GM19351 (cell line): ENCODE measurements at regions not wholly inside any gene's neighbourhood (a gene's known extent, or its start where the extent isn't known, plus 50 kb on each side); places are given as distances from the start of the nearest gene placed in this dataset.
A peak's percentile ranks its signal among the peaks of the same experiment; 100 is the strongest.
"Not testable (repeated sequence)": the region's sequence is repeated elsewhere in the genome, so short reads cannot be mapped to it uniquely, and the experiment has no call there.

Experiments used
- ATAC-seq: cut with Tn5 transposase; IDR thresholded peaks from one replicate; pipeline ENCODE4 v1.9.1; 2021; ENCODE audit warnings: mild to moderate bottlenecking, moderate library complexity; ENCODE audit not compliant: unreplicated experiment

GRCh38 chr6:118719351-118720124 is 68.1 kb upstream of the CEP85L start:
- no peak for ATAC-seq

- ATAC-seq, result no peak
Observed at GRCh38 chr6:118718903-118719302, 67.5 kb upstream of the CEP85L start.

- no peak for ATAC-seq
Observed at GRCh38 chr6:118718297-118718696, 66.9 kb upstream of the CEP85L start.

GRCh38 chr6:118717106-118717505 is 65.7 kb upstream of the CEP85L start:
- ATAC-seq, result no peak

GRCh38 chr6:118715907-118716306 is 64.5 kb upstream of the CEP85L start:
- ATAC-seq, result not testable (repeated sequence)

GRCh38 chr6:118715376-118715775 is 64.0 kb upstream of the CEP85L start:
- ATAC-seq, result no peak

GRCh38 chr6:118714756-118715155 is 63.4 kb upstream of the CEP85L start:
- ATAC-seq, result no peak

- no peak for ATAC-seq
Observed at GRCh38 chr6:118712969-118713368, 61.6 kb upstream of the CEP85L start.

GRCh38 chr6:118710616-118711015 is 59.2 kb upstream of the CEP85L start:
- ATAC-seq, result no peak

GRCh38 chr6:118709859-118710350 is 58.5 kb upstream of the CEP85L start:
- peak; percentile 88 for ATAC-seq

- peak; percentile 3 for ATAC-seq
Observed at GRCh38 chr6:118708744-118709143, 57.4 kb upstream of the CEP85L start.

- no peak for ATAC-seq
Observed at GRCh38 chr6:118708055-118708454, 56.7 kb upstream of the CEP85L start.

- ATAC-seq, result no peak
Observed at GRCh38 chr6:118706702-118707101, 55.3 kb upstream of the CEP85L start.

- peak; percentile 28 for ATAC-seq
Observed at GRCh38 chr6:118705544-118706491, 54.4 kb upstream of the CEP85L start.

- ATAC-seq, result no peak
Observed at GRCh38 chr6:118704915-118705314, 53.5 kb upstream of the CEP85L start.

GRCh38 chr6:118701260-118701659 is 49.9 kb upstream of the CEP85L start:
- ATAC-seq, result not testable (repeated sequence)
